ENCODE measurements at regions not wholly inside any gene's neighbourhood (a gene's known extent, or its start where the extent isn't known, plus 50 kb on each side); places are given as distances from the start of the nearest gene placed in this dataset.
A peak's percentile ranks its signal among the peaks of the same experiment; 100 is the strongest.

GRCh38 chr4:79217025-79217424 is 108.8 kb downstream of the NAA11 start:
- POLR2A ChIA-PET: interaction anchor here (0.7 to 0.8 kb wide), 2 partner anchors 9 to 14 kb away, joined by 3 to 5 read pairs; no protein-coding TSS in a partner anchor
- intact Hi-C loops (cut with micrococcal nuclease): no loop called here
- Histone ChIP-seq H3K27ac (ENCODE audit: extremely low read depth, low read depth, low read length) (no peak overlapping the region), H3K9ac (ENCODE audit: insufficient read depth in 1 of 2, low read depth in 2 of 2, low read length in 2 of 2) (no peak overlapping the region), H3K9me3 (replicated peaks; ENCODE audit: control insufficient read depth, insufficient read depth, low read depth, low read length) (no peaks in the 10 kb centered on the region; the same call in 1 of the 2 replicates), H3K27me3 (ENCODE audit: control insufficient read depth in 2 of 2, insufficient read depth in 2 of 2, low read length in 2 of 2) (no peaks in the 10 kb centered on the region), H3K4me2 (ENCODE audit: insufficient read depth, low read length) (no peak overlapping the region), H3K79me2 (ENCODE audit: control insufficient read depth, insufficient read depth, low read length) (peaks cover 76% of the 10 kb centered on the region), H3K4me1 (replicated peaks in 1 of 2; ENCODE audit: control insufficient read depth in 2 of 2, insufficient read depth in 2 of 2, low read length in 2 of 2) (peaks cover 0 to 8% of the 10 kb centered on the region in 2 experiments; a peak in 1 of 5 replicates), H3K9me1 (ENCODE audit: control insufficient read depth, insufficient read depth, low read length) (no peaks in the 10 kb centered on the region), H3K36me3 (ENCODE audit: control insufficient read depth, insufficient read depth, low read length) (peaks cover 23% of the 10 kb centered on the region), H3K4me3 (no peak overlapping the region), H2AFZ (ENCODE audit: low read depth, low read length) (no peak overlapping the region), H4K20me1 (replicated peaks; ENCODE audit: control insufficient read depth, insufficient read depth, low read length) (no peaks in the 10 kb centered on the region)
- no peak for FAIRE-seq
- TF ChIP-seq, protein P1, sequence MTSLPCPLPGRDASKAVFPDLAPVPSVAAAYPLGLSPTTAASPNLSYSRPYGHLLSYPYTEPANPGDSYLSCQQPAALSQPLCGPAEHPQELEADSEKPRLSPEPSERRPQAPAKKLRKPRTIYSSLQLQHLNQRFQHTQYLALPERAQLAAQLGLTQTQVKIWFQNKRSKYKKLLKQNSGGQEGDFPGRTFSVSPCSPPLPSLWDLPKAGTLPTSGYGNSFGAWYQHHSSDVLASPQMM (CRISPR knock-in tag; IDR thresholded peaks at IDR 0.05): no peak
- TF ChIP-seq ZNF263 (CRISPR knock-in tag; IDR thresholded peaks at IDR 0.05; ENCODE audit: borderline replicate concordance): no peak
- no peak for TF ChIP-seq ZNF239 (CRISPR knock-in tag; IDR thresholded peaks at IDR 0.05)
- TF ChIP-seq HDAC6 (IDR thresholded peaks at IDR 0.05; ENCODE audit: low read depth, low read length): no peak
- no peak for TF ChIP-seq ZNF584 (CRISPR knock-in tag; IDR thresholded peaks at IDR 0.05; ENCODE audit: low read depth)
- DNase-seq (ENCODE audit: extremely low read depth in 1 of 4, low spot score in 3 of 4): no peak
- no TSS peak for BruUV-seq (replicated peaks)
- CTCF ChIA-PET (ENCODE audit: low intra/inter-chr PET ratio): no interaction called here
- in situ Hi-C loops (cut with MboI): no loop called here
- ATAC-seq: no peak

- peaks cover 76% of the 10 kb centered on the region for H3K79me2 ChIP-seq (ENCODE audit: control insufficient read depth, insufficient read depth, low read length)
- no peak for ATAC-seq
- TF ChIP-seq ZNF23 (CRISPR knock-in tag; IDR thresholded peaks at IDR 0.05) (peak; percentile 14; the same call in 1 of the 2 replicates), ZFP1 (CRISPR knock-in tag; IDR thresholded peaks at IDR 0.05) (0 out of 2 replicates have a peak, but pooled peaks have one; percentile 38), BACH1 (tag; IDR thresholded peaks at IDR 0.05) (peak; percentile 8; the same call in 1 of the 2 replicates), MTA1 (IDR thresholded peaks at IDR 0.05; ENCODE audit: borderline replicate concordance) (no peak)
These were observed 112.2 kb downstream of the NAA11 start for GRCh38 chr4:79213702-79214101.

More at GRCh38 chr4:79213702-79214101, 112.2 kb downstream of the NAA11 start:
- Histone ChIP-seq H3K9me3 (replicated peaks; ENCODE audit: control insufficient read depth, insufficient read depth, low read depth, low read length) (peaks cover 4% of the 10 kb centered on the region), H2AFZ (ENCODE audit: low read depth, low read length) (peak overlapping the region; percentile 25; the same call in 1 of the 2 replicates), H3K4me2 (ENCODE audit: insufficient read depth, low read length) (peak overlapping the region; percentile 70), H3K9ac (ENCODE audit: insufficient read depth in 1 of 2, low read depth in 2 of 2, low read length in 2 of 2) (peak overlapping the region in 1 of 2 experiments; percentile 86; a peak in 2 of 4 replicates), H4K20me1 (replicated peaks; ENCODE audit: control insufficient read depth, insufficient read depth, low read length) (no peaks in the 10 kb centered on the region), H3K36me3 (ENCODE audit: control insufficient read depth, insufficient read depth, low read length) (peaks cover 18% of the 10 kb centered on the region), H3K4me1 (replicated peaks in 1 of 2; ENCODE audit: control insufficient read depth in 2 of 2, insufficient read depth in 2 of 2, low read length in 2 of 2) (peaks cover 4 to 32% of the 10 kb centered on the region in 2 experiments; a peak in 3 of 5 replicates), H3K27ac (ENCODE audit: extremely low read depth, low read depth, low read length) (peak overlapping the region; percentile 95), H3K9me1 (ENCODE audit: control insufficient read depth, insufficient read depth, low read length) (no peaks in the 10 kb centered on the region), H3K4me3 (peak overlapping the region; percentile 42), H3K27me3 (ENCODE audit: control insufficient read depth in 2 of 2, insufficient read depth in 2 of 2, low read length in 2 of 2) (no peaks in the 10 kb centered on the region)
- DNase-seq (ENCODE audit: extremely low read depth in 1 of 4, low spot score in 3 of 4) (no peak), FAIRE-seq (no peak)
- in situ Hi-C loops (cut with MboI) (no loop called here), intact Hi-C loops (cut with micrococcal nuclease) (loop anchor here (5.0 kb wide), 3 partner anchors 104 to 261 kb away; no protein-coding TSS in a partner anchor)
- POLR2A ChIA-PET: interaction anchor here (0.6 to 1.4 kb wide), 3 partner anchors 12 to 274 kb away, joined by 3 to 6 read pairs (median 3); partner anchors contain the start of gene PAQR3
- CTCF ChIA-PET (ENCODE audit: low intra/inter-chr PET ratio): no interaction called here
- no TSS peak for BruUV-seq (replicated peaks)

All from K562 (cell line).